Keratinocyte (primary cell): ENCODE measurements at regions not wholly inside any gene's neighbourhood (a gene's known extent, or its start where the extent isn't known, plus 50 kb on each side); places are given as distances from the start of the nearest gene placed in this dataset.

Experiments used
- DNase-seq: peaks from one replicate; pipeline ENCODE4 v3.0.0-alpha.2; 2011; ENCODE audit warnings: low read depth, missing footprints, low spot score
- FAIRE-seq: peaks from 2 replicates; lab custom pipeline; 2011; peaks lifted over from hg19 to GRCh38; lab: Jason Lieb, UNC
- H2AFZ ChIP-seq: 2 replicates; pipeline ENCODE4 v1.6.0; 2012; ENCODE audit warnings: low read length, control low read depth, inconsistent platforms; ENCODE audit not compliant: control insufficient read depth
- H3K27ac ChIP-seq: 2 replicates; pipeline ENCODE4 v1.5.1; 2011; ENCODE audit warnings: low read length; ENCODE audit not compliant: control insufficient read depth, insufficient read depth
- H3K27me3 ChIP-seq: 3 replicates; pipeline ENCODE4 v1.6.0; 2011; ENCODE audit warnings: low read length; ENCODE audit not compliant: control insufficient read depth, insufficient read depth; ENCODE audit errors: extremely low read depth
- H3K36me3 ChIP-seq, 2 experiments: 2 replicates in 1 of 2; 3 replicates in 1 of 2; pipeline ENCODE4 v1.5.1; 2011; ENCODE audit warnings: low read length in 2 of 2, mild to moderate bottlenecking in 1 of 2; ENCODE audit not compliant: control insufficient read depth in 2 of 2, insufficient read depth in 2 of 2; ENCODE audit errors: extremely low read depth in 1 of 2
- H3K4me1 ChIP-seq: 3 replicates; pipeline ENCODE4 v1.5.1; 2011; ENCODE audit warnings: low read length; ENCODE audit not compliant: control insufficient read depth, insufficient read depth; ENCODE audit errors: extremely low read depth
- H3K4me2 ChIP-seq: 3 replicates; pipeline ENCODE4 v1.6.0; 2011; ENCODE audit warnings: low read depth, low read length; ENCODE audit not compliant: control insufficient read depth, insufficient read depth; ENCODE audit errors: extremely low read depth
- H3K4me3 ChIP-seq, 3 experiments: fragments of 200-600 bp in 1 of 3; sonication (generic) in 1 of 3; 2 replicates in 2 of 3; 3 replicates in 1 of 3; pipeline ENCODE4 v1.5.1; 2011 to 2016; ENCODE audit warnings: low read length in 3 of 3, mild to moderate bottlenecking in 3 of 3, control low read depth in 2 of 3, inconsistent platforms in 1 of 3, low read depth in 1 of 3, mixed read lengths in 1 of 3, mixed run types in 1 of 3, moderate library complexity in 1 of 3; ENCODE audit not compliant: control insufficient read depth in 2 of 3, insufficient read depth in 2 of 3; ENCODE audit errors: extremely low read depth in 1 of 3
- H3K79me2 ChIP-seq: 2 replicates; pipeline ENCODE4 v1.6.0; 2012; ENCODE audit warnings: low read length; ENCODE audit not compliant: control insufficient read depth, insufficient read depth
- H3K9ac ChIP-seq: 3 replicates; pipeline ENCODE4 v1.6.0; 2011; ENCODE audit warnings: low read length; ENCODE audit not compliant: control insufficient read depth, insufficient read depth; ENCODE audit errors: extremely low read depth
- H3K9me1 ChIP-seq: 3 replicates; pipeline ENCODE4 v1.6.0; 2011; ENCODE audit warnings: low read length; ENCODE audit not compliant: control insufficient read depth, insufficient read depth; ENCODE audit errors: extremely low read depth
- H3K9me3 ChIP-seq: 2 replicates; pipeline ENCODE4 v1.5.1; 2012; ENCODE audit warnings: low read depth, low read length; ENCODE audit not compliant: control insufficient read depth
- H4K20me1 ChIP-seq: 3 replicates; pipeline ENCODE4 v1.6.0; 2011; ENCODE audit warnings: low read length; ENCODE audit not compliant: control insufficient read depth, insufficient read depth; ENCODE audit errors: extremely low read depth
- CTCF ChIP-seq, 3 experiments: IDR thresholded peaks in 1 of 3; conservative IDR thresholded peaks in 1 of 3; optimal IDR thresholded peaks in 1 of 3; 2 replicates in 2 of 3; 3 replicates in 1 of 3; pipeline versions ENCODE3 to v1.5.1; 2011; ENCODE audit warnings: low read length in 3 of 3, mild to moderate bottlenecking in 3 of 3, moderate library complexity in 2 of 3, control low read depth in 1 of 3, inconsistent platforms in 1 of 3; ENCODE audit not compliant: insufficient read depth in 2 of 3; ENCODE audit errors: extremely low read depth in 1 of 3
- EZH2 ChIP-seq: IDR thresholded peaks from one replicate; pipeline ENCODE4 v1.6.1; 2012; ENCODE audit warnings: inconsistent platforms, mild to moderate bottlenecking, low read length, moderate library complexity
- dilution Hi-C: fragments of 300-500 bp; cut with MboI; formaldehyde crosslinking; loops from one replicate; pipeline ENCODE4 v1.7.0; 2020; ENCODE audit warnings: low sequenced_read_pairs; ENCODE audit not compliant: extremely low pct_ligation_motif_present

DNA sequence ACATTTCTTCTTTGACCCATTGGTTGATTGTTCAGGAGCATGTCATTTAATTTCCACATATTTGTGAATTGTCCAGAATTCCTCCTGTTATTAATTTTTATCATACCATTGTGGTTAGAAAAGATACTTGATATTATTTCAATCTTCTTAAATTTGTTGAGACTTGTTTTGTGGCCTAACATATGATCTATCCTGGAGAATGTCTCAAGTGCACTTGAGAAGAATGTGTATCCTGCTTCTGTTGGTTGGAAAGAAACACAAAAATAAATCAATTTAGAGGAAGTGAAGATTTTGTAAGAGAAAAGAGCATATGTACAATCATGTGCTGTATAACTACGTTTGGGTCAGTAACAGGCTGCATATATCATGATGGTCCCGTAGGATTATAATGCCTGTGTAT lies 118.6 kb upstream of the CDC42EP3 start:
- FAIRE-seq = no peak
- H3K36me3 ChIP-seq = no peaks in the 10 kb centered on the region
- no peak overlapping the region for H3K27ac ChIP-seq
- H2AFZ ChIP-seq = no peak overlapping the region
- peaks cover 2% of the 10 kb centered on the region for H3K9me3 ChIP-seq
- no peak overlapping the region for H3K9ac ChIP-seq
- DNase-seq = no peak
- no peaks in the 10 kb centered on the region for H3K9me1 ChIP-seq
- no peaks in the 10 kb centered on the region for H3K79me2 ChIP-seq
- H3K27me3 ChIP-seq = no peaks in the 10 kb centered on the region
- peaks cover 23% of the 10 kb centered on the region for H3K4me1 ChIP-seq
- no peak overlapping the region for H3K4me3 ChIP-seq
- TF ChIP-seq EZH2 (no peak), CTCF (optimal IDR thresholded peaks at IDR 0.05 in 1 of 3, IDR thresholded peaks at IDR 0.05 in 1 of 3, conservative IDR thresholded peaks at IDR 0.05 in 1 of 3; ENCODE audit: extremely low read depth in 1 of 3, insufficient read depth in 2 of 3, low read length in 3 of 3) (no peak)
- dilution Hi-C loops = no loop called here
- no peaks in the 10 kb centered on the region for H4K20me1 ChIP-seq
- H3K4me2 ChIP-seq = no peak overlapping the region

GRCh38 chr2:37790462-37790861 lies 119.0 kb upstream of the CDC42EP3 start:
- H3K4me3 ChIP-seq = no peak overlapping the region
- TF ChIP-seq CTCF (optimal IDR thresholded peaks at IDR 0.05 in 1 of 3, IDR thresholded peaks at IDR 0.05 in 1 of 3, conservative IDR thresholded peaks at IDR 0.05 in 1 of 3; ENCODE audit: extremely low read depth in 1 of 3, insufficient read depth in 2 of 3, low read length in 3 of 3) = no peak
- TF ChIP-seq EZH2 = no peak
- dilution Hi-C loops = no loop called here
- no peaks in the 10 kb centered on the region for H3K9me1 ChIP-seq
- no peaks in the 10 kb centered on the region for H4K20me1 ChIP-seq
- H3K4me1 ChIP-seq = peaks cover 23% of the 10 kb centered on the region
- DNase-seq (no peak), FAIRE-seq (no peak)
- peaks cover 2% of the 10 kb centered on the region for H3K9me3 ChIP-seq
- H2AFZ ChIP-seq = peak overlapping the region; percentile 3
- no peaks in the 10 kb centered on the region for H3K79me2 ChIP-seq
- no peaks in the 10 kb centered on the region for H3K36me3 ChIP-seq
- no peak overlapping the region for H3K27ac ChIP-seq
- no peak overlapping the region for H3K4me2 ChIP-seq
- no peaks in the 10 kb centered on the region for H3K27me3 ChIP-seq
- no peak overlapping the region for H3K9ac ChIP-seq
